Suppressor macrophage treated with lipopolysaccharide for 1 hour (primary cell): ENCODE measurements at regions not wholly inside any gene's neighbourhood (a gene's known extent, or its start where the extent isn't known, plus 50 kb on each side); places are given as distances from the start of the nearest gene placed in this dataset.

ENCODE experiments used
- DNase-seq, 3 donors: peaks; one replicate each; pipeline ENCODE4 v3.0.0-alpha.2; 2020 to 2022

DNA sequence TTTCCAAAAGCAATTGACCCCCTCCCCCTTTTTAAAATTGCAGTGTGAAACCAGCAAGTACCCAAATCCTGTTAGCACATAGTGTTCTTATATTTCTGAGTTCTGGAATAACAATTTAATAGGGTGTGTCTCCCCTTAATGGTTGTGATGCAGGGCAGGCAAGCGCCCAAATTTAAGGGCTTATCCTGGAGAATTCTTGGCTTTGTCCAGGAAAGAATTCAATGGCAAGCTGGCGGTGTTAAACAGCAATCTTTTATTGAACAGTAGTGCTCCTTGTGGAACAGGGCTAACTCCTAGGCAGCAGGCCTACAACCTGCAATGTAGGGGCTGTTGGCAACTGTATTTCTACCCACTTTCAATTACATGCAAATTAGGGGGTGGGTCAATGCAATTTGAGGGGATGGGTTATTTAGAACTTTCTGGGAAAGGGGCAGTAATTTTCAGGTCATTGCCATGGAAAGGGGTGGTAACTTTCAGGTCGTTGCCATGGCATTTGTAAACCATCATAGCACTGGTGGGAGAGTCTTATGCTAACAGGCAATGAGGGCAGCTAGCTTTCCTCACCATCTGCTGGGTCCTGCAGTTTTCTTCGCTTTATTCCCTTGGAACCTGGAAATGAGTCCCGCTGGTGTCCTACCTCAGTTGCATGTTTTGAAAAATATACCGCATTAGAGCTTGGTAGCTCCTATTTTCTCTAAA, 149.0 kb upstream of the KCTD1 start:
- DNase-seq: no peak

DNA sequence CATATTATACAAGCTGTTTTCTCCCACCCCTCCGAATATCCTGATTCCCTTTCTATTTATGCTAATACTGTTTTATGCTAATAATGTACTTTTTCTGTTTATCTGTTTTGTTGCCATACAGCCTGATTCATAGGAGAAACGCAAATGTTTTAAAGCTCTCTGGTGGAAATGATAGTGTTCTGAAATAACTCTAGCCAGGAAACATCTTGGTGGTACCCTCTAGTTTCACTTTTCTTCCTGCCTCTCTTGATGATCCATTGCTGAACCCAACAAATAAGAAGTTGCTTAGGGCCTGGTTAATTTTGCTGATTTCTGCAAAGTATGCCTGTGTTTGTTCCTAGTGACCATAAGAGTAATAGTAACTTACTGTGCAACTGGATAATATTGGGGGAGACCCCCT, 148.4 kb upstream of the KCTD1 start:
- DNase-seq: no peak

DNA sequence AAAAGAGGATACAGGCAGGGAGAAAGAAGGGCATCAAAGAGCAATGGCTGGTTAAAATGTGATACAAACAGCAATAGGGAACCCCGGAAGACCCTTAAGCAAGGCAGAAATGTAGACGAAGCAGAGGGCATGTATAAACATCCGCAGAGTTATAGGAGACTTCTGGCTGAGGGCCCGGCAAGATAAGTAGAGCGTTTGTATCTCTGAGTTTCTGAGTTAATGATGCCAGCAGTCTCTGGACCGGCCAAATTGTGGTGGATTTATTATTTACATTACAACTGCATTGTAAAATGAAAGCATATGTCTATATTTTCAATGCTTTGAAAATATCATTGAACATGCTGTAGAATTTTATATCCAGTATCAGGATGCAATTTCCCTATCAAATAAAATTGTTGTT, 148.0 kb upstream of the KCTD1 start:
- DNase-seq: no peak

DNA sequence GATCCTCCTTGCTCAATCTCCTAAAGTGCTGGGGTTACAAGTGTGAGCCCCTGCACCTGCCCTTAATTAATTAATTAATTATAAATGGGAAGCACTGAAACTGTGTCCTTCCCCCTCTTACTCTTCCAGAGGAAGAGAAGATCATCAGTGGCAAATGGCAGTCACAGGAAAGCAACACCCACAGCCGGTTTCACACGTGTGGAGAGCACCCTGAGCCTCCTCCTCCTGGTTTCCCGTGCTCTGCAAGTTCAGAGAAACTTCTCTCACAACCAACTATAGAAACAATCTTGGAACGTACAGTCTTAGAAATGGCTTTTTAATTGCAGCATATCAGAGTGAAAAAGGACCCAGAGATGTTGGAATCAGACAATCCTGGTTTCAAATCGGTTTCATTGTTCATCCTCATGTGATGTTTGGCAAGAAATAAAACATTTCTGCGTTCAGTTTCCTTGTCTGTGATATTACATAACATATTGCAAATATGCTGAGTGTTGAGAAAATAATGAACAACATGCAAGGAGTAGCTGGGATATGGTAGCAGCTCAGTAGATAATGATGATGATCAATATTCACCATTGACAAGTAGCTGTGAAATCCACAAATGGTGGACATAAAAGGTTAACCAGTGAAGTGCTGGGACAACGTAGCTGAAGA, 141.0 kb upstream of the KCTD1 start:
- DNase-seq: peak; percentile 38 to 53 (median 40)

DNA sequence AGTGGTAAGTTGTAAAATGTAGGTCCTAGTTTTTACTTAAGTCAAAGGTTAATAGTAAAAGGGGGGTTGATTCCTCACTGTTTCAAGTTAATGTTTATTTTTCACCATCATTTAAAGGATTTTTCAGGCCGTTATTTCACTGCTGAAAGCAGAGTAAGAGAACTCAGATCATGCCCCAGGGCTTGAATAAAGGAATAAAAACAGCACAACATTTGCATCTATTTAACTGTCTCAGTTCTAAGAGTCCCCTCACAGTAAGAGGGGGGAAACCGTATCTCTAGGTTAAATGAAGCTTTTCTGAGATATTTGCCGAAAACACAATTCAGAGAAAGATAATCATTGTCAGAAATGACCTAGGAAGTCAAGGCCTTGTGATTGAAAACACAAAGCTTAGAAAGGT, 138.2 kb upstream of the KCTD1 start:
- no peak for DNase-seq

DNA sequence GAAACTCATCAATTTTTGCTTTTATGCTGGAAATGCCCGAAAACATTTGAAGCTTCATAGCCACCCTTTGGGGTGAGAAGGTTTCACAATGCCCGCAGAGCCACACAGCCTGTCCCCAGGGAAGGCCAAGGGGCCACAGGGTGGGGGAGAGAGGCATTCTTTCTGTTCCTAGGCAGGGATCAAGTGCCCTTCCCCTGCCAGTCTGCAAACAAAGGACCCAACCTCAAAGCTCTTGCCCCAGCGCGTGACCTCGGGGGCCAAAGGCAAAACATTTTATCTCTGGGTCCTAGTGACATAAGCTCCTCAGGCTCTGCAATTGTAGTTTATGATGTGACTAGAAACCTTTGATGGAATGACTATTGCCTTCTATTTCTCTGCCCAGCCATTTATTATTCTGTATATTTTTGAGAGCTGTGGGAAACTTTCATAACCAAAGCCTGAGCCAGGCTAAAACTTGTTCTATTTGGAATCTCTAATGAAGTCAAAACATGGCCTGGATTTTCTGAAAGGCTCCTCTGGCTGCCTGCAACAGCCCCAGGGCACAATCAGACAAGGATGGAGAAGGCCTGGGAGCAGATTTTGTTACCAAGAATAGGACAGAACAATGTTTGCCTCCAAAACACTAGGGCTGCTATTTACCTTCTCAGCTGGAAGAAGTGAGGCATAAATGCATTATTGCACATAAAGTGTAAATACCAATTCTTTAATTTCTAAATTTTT, 137.2 kb upstream of the KCTD1 start:
- DNase-seq: no peak

DNA sequence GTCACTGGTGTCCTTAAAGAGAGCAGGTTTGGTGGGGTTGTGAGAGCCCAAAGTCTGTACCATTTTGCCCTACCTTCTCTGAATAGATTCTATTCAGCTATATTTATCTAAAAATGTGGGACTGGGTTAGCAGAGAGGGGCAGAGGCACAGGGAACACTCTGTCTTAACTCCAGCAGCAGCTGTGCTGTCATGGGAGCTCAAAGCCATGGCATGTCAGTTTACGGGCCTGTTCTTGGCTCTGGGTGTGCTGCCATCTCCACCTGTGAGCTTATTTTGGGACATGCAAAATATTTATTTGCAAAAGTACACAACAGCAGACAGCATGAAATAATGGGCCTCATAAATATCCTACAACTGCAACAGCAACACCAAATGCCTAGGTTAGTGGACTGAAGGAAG, 129.6 kb upstream of the KCTD1 start:
- no peak for DNase-seq

DNA sequence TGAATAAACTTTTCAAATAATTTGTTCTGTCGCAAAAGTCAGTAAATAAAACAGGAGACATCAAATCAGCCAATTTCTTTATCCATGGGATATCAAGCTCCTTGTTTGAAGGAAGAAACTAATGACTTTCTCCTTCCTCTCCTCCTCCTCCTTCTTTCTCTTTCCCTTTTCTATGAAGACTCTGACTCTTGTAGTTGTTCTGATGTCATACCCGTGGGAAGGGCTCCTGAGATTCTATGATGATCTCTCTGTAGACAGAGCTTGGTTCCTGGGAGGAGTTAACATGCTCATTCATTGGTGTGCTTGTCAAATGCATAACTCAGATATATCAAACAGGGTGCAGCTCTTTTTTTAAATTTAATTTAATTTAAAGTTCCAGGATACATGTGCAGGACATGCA, 118.7 kb upstream of the KCTD1 start:
- DNase-seq: peak; percentile 71 to 77 (median 77)

DNA sequence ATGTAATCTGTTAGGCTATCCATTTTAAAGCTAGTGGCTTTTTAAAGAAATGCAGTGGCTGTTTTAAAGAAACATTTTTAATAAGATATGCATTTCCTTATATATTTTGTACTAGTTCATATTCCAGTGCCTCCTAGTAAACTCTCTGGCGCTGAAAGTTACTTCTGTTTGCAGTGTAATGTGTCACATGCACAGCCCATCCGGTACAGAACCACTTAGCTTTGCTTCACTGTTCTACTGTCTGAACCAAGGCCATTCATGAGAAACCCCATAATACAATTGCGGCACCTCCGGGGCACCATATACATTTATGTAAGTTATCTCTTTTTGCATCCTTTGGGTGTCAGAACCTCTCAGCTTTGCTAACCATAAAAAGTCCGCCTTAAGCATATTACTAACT, 114.6 kb upstream of the KCTD1 start:
- peak in 1 of 3 donors; percentile 13 for DNase-seq

DNA sequence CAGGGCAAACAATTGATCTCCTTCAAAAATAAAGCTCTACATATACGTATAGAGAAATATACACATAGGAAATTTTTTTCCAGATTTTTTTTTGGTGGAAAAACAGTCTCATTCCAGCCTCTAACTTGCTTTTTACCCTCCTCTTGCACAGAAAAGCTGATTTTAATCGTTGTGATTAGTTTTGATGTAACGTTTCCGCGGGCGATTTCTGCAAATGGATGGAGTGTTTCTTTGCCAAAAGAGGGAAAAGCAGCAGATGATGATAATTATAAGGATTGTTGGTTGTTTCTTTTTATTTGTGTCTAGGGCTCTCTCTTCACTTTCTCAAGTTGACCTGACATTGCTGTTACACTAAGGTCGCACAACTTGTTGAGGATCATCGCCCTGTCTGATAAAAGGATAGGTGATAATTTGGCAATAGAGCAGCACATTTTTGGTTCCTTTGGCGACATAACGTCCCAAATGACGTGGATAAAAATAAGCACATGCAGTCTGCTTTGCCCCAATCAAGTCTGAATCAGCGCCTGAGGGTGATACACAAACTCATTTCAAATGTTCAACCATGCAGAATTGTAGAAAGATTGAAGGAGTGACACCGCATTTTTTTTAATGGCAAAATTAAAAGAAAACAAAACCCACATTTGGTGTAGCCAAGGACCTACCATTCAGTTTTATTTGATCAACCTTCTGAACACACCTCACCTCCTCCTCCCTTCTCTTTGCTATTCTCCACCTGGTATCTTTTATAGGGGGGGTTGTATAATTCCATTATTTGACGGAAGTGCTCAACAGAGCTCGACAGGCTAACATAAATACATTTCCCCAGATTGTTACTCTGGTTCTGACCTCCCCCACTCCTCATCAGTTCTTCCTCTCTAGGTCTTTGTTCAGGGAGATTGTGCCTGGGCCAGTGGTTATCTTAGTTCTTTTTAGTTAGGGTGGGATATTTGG, 109.6 kb upstream of the KCTD1 start:
- DNase-seq: peak in 1 of 3 donors; percentile 16

DNA sequence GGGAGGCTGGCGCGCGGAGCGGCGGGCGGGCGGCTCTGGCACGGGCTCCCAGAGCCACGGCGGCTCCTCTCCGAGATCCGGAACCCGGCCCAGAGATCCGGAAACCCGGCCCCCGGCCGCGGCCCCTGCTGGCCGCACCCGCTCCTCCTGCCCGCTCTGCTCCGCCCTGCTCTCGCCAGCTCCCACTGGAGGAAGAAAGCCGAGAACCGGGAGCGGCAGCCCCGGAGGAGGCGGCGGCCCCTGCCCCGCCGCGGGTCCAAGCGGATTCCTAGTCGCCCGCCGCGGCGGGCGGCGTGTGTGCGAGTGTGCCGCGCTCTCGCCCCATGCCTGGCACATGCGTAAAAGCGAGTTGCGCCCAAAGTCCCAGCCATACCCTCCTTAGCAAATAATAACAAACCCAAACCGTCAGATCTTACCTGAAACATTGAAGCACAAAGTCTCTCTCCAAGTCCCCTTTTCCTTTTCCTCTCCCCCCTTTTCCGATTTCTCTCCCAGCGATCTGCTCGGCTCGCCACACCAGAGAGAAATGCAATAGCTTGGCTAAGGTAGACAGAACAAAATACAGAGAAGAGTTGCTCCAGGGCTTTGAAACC, 108.7 kb upstream of the KCTD1 start:
- peak; percentile 78 to 89 (median 83) for DNase-seq

DNA sequence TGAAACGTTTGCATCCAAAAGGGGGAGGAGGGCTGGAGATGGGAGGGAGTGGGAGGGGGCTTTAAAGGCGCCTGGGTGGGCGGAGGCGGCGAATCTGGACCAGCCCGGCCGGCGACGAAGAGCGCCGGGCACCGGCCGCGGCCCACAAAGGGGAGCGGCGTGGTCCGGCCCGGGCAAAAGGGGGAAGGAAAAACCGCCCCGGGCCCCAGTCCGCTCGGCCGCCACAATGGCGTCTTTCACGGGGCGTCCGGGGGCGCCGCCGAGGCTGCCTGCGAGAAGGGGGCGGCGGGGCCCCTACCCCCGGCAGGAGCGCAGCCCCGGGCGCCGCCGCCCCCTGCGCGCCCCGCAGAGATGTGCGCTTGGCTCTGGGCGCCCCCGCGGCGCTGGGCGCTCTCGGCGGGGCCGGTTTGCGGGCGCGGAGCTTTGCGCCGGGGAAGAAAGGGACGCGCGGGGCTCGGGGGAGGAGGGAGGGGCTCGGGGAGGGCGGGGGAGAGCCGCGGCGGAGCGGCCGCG, 108.1 kb upstream of the KCTD1 start:
- DNase-seq: peak in 2 of 3 donors; percentile 18 to 53

DNA sequence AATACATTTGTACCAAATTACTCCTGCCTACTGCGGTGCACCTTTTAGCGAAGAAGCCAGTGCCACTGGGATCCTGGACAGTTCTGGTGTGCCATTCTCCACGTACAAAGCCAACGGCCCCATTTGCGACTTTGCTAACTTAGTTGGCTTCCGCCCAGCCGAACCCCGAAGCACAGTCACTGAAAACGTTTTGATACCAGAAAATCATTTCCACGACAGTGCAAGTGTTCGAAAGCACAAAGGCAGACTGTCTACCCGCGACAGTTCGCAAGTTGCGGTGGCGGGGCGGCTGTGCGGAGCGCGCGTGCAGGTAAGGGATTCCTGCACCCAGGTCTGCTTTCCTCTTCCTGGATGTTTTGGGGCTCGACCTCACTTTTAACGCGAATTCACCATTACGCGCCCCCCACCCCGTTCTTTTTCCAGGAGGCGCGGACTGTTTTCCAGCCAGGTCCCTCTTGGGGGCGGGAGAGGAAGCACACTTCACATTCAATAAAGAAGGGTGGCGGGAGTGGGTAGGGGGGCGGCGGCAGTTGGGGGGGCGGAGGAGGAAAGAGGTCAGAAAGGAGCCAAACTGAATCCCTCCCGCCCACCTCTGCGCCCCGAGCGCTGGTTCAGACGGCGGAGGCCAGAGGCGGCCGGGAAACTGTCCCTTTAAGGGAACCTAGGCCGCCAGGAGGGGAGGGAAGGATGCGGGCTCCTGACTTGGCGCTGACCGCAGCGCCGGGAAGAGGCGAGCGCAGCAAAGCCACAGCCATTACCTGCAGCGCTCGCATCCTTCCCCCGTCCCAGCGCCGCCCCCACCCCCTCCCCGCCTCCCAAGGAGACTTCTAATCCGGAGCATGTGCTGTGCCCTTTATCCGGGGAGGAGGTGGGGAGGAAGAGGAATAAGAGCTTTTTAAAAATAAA, 107.4 kb upstream of the KCTD1 start:
- DNase-seq: peak in 2 of 3 donors; percentile 25 to 58

DNA sequence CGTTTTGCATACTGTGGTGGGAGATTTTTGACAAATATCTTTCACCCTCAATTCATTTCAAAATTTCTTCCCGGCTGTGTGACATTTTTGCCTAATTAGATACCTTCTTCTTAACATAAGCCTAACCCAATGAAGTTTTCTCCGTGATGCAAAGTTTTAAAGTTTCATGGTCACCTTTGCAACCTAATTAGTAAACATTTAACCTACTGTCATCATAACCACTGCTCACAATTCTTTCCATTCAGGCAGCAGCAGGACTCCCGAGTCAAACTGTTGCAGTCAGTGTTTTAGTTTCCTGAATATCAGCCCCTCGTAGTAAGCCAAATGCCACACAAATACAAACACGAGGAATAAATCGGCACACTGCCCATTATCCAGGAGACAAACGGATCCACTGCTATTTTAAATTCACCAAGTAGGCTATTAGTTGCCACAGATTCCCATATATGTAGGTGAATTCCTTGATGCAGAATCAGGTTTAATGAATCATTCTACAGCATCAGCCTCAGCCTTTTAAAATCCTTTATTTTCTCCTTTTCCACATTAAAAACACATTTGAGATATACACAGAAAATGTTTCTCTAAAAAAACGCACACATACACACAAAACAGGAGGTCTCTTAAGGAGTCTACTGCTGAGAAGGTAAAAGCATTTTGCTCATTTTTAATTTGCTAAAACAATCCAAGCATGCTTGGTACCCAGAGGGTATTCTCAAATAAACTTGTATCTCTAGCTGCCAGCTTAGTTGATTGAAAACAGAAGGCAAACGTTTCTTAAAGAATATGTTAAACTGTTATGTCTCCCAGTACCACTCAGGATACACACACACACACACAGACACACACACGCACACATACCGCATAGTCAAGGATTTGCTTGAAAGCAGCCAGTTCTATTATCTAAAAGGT, 106.5 kb upstream of the KCTD1 start:
- DNase-seq: no peak

DNA sequence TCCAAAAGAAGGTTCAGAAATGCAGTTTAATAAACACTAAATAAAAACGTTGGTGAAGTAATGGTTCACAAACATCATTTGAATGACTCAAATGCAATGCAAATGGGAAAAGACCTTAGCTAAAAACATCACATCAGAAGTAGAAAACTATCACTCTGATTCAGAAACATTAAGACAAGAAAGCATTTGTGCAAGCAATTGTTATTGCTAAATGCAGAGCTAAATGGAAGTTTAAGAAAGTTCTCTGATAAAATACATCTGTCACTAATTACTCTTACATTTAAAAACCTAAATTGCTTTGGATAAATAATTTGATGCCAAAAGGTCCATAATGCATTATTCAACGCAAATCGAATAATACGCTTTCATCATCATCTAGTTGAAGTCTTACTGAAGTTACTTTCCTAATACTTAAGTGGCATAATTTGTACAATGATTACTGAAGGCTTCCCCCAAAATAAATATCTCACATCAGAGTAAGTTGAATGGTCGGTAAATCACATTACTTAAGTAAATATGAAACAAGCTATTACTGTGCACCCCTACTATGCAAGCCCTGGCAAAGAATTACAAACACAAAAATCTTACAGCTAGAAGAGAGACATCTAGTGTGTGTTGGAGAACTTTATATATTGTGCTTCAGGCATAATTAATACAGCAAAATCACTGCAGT, 105.7 kb upstream of the KCTD1 start:
- no peak for DNase-seq

DNA sequence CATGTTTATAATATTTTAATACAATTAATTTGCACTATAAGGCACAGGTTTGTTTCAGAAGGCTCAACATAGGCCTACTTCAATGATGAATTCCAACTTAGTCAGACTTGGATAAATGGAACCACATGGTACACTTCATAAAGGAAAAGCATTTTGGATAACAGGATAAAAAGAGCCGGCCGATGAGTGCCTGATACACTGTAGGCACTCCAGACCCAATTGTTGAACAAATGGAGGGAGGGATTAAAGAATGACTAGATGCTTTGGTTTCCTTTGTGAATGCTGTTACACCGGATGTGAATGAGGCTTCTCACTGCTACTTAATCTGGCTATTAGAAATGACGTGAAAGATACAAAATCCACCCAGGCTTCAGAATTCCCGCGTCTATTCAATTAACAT, 104.1 kb upstream of the KCTD1 start:
- no peak for DNase-seq

DNA sequence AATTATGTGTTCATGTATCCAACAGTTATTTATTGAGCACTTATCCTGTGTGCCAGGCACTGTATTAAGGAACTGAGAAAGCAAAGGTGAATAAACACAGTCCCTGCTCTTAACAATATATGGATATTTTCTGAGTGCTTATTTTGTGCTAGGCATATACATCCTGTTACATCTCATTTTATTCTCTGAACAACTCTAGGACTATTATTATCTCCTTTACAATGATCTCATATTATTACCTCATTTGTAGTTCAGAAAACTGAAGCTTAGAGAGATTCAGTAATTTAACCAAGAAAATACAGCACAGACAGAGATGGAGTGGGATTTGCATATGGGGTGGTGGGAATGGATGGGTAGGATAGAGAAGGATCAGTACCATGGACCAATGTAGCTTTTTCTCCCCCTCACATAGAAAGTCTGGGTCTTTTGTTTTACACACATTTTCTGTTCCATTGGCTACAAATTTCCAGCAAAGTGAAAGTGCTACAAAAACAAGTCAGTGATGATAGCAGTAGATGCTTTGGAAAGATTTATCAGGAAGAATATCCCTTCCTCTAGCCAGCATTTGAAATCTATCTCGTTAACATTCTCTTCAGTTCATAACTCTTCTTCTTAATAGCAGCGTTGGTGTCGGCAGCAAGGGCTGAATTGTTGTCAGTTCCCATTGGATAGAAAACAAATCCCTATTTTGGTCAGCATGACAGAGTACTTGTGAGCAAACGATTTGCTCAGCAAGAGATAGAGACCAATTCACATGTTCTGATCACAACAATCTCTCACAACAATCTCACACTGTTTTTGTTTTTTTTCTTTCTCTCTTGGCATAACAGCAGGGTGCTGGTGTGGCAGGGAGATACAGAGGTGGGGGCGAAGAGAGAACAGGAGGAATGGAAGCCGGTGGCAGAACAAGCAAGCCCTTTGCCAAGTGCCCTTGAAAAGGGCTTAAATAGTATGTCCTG, 102.2 kb upstream of the KCTD1 start:
- no peak for DNase-seq

DNA sequence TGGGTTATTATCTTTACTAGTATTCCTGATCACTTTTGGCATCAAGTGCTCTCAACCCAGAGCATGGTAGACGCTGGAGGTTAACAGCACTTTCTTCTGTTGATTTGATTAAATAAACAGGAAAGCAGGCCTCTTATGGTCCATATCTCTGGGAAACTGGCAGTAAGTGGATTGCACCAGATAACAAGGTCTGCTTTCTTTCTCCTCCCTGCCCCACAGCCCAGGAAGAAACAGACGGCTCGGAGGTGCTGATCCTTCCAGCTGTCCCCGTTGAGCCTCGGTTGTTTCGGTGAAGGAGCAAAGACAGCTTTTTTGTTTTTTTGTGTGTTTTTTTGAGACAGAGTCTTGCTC, 100.8 kb upstream of the KCTD1 start:
- no peak for DNase-seq
